SU-DHL-6 (cell line): ENCODE measurements at regions not wholly inside any gene's neighbourhood (a gene's known extent, or its start where the extent isn't known, plus 50 kb on each side); places are given as distances from the start of the nearest gene placed in this dataset.

Experiments used
- H2AFZ ChIP-seq: fragments of 200-600 bp; sonication (generic); 2 replicates; pipeline ENCODE4 v1.6.1; 2014; ENCODE audit warnings: low read depth, mild to moderate bottlenecking, moderate library complexity, mixed read lengths, antibody characterized with exemption, low read length; ENCODE audit not compliant: severe bottlenecking
- H3F3A ChIP-seq: fragments of 200-600 bp; shearing (Covaris generic); 2 replicates; pipeline ENCODE4 v1.6.0; 2016; ENCODE audit warnings: antibody characterized with exemption, mild to moderate bottlenecking; ENCODE audit not compliant: insufficient read depth
- H3K27ac ChIP-seq: fragments of 200-600 bp; sonication (generic); 2 replicates; pipeline ENCODE4 v1.5.1; 2016; ENCODE audit warnings: low read depth, mild to moderate bottlenecking, low read length, moderate library complexity, mixed read lengths
- H3K27me3 ChIP-seq: fragments of 200-600 bp; sonication (generic), shearing (Covaris generic); 2 replicates; pipeline ENCODE4 v1.6.0; 2014; ENCODE audit warnings: mild to moderate bottlenecking, low read length
- H3K36me3 ChIP-seq: fragments of 200-600 bp; sonication (generic); 2 replicates; pipeline ENCODE4 v1.6.1; 2014; ENCODE audit warnings: mild to moderate bottlenecking, low read length, mixed read lengths
- H3K4me2 ChIP-seq: fragments of 300-600, 200-600 bp; shearing (Covaris generic), sonication (generic); 2 replicates; pipeline ENCODE4 v1.6.0; 2014; ENCODE audit warnings: low read length, low read depth, mild to moderate bottlenecking; ENCODE audit not compliant: poor library complexity, severe bottlenecking
- H3K4me3 ChIP-seq: fragments of 200-600 bp; sonication (generic); 2 replicates; pipeline ENCODE4 v1.5.1; 2014; ENCODE audit warnings: antibody characterized with exemption, low read length, mild to moderate bottlenecking, mixed read lengths; ENCODE audit not compliant: insufficient read depth, poor library complexity, severe bottlenecking
- H3K79me2 ChIP-seq: fragments of 200-600 bp; sonication (generic); 2 replicates; pipeline ENCODE4 v1.6.1; 2014; ENCODE audit warnings: mild to moderate bottlenecking, low read length, moderate library complexity; ENCODE audit not compliant: insufficient read depth
- H3K9ac ChIP-seq: fragments of 200-600 bp; sonication (generic); 2 replicates; pipeline ENCODE4 v1.7.0; 2014; ENCODE audit warnings: mild to moderate bottlenecking, low read length
- H3K9me2 ChIP-seq: fragments of 200-600 bp; sonication (generic); replicated peaks from 2 replicates; pipeline ENCODE4 v1.6.1; 2014; ENCODE audit warnings: low read length; ENCODE audit not compliant: insufficient read depth
- H3K9me3 ChIP-seq: fragments of 200-600 bp; sonication (generic); 2 replicates; pipeline ENCODE4 v1.6.1; 2014; ENCODE audit warnings: low read length, mixed read lengths; ENCODE audit not compliant: insufficient read depth
- H4K20me1 ChIP-seq: fragments of 200-600 bp; sonication (generic); 2 replicates; pipeline ENCODE4 v1.6.1; 2014; ENCODE audit warnings: low read depth, mild to moderate bottlenecking, antibody characterized with exemption, low read length, moderate library complexity, mixed read lengths
- CTCF ChIP-seq: fragments of 200-600 bp; sonication (generic); IDR thresholded peaks from one replicate; pipeline ENCODE4 v1.5.1; 2017; ENCODE audit warnings: antibody characterized with exemption, mild to moderate bottlenecking, low read length, moderate library complexity; ENCODE audit not compliant: insufficient read depth, poor library complexity, severe bottlenecking
- EZH2phosphoT487 ChIP-seq: fragments of 200-600 bp; sonication (generic), shearing (Covaris generic); conservative IDR thresholded peaks from 2 replicates; pipeline ENCODE4 v1.6.1; 2018; ENCODE audit warnings: mild to moderate bottlenecking, antibody characterized with exemption, low read length, moderate library complexity, mixed read lengths

- Histone ChIP-seq H2AFZ (peak overlapping the region; percentile 83), H3F3A (no peaks in the 10 kb centered on the region; the same call in 1 of the 2 replicates), H3K4me3 (peak overlapping the region; percentile 60), H3K9me2 (no peaks in the 10 kb centered on the region), H4K20me1 (no peaks in the 10 kb centered on the region), H3K9ac (peak overlapping the region; percentile 54), H3K9me3 (peaks cover 43% of the 10 kb centered on the region; the same call in 1 of the 2 replicates), H3K27me3 (no peaks in the 10 kb centered on the region), H3K79me2 (no peaks in the 10 kb centered on the region), H3K4me2 (peak overlapping the region; percentile 89), H3K36me3 (peaks cover 48% of the 10 kb centered on the region), H3K27ac (peak overlapping the region; percentile 77; the same call in 1 of the 2 replicates)
- no peak for TF ChIP-seq CTCF
- no peak for TF ChIP-seq EZH2phosphoT487
These were observed 142.3 kb upstream of the CARMIL1 start for GRCh38 chr6:25136854-25137253.

- H3K27me3 ChIP-seq, result no peaks in the 10 kb centered on the region
- peaks cover 41% of the 10 kb centered on the region; the same call in 1 of the 2 replicates for H3K9me3 ChIP-seq
- H3K4me2 ChIP-seq, result peak overlapping the region; percentile 89
- H3K9me2 ChIP-seq, result no peaks in the 10 kb centered on the region
- peak overlapping the region; percentile 54 for H3K9ac ChIP-seq
- peak overlapping the region; percentile 60 for H3K4me3 ChIP-seq
- H3K36me3 ChIP-seq, result peaks cover 43% of the 10 kb centered on the region
- no peaks in the 10 kb centered on the region for H4K20me1 ChIP-seq
- no peaks in the 10 kb centered on the region for H3K79me2 ChIP-seq
- peak overlapping the region; percentile 77 for H3K27ac ChIP-seq
- TF ChIP-seq EZH2phosphoT487 (no peak), CTCF (no peak)
- H2AFZ ChIP-seq, result peak overlapping the region; percentile 83
- H3F3A ChIP-seq, result no peaks in the 10 kb centered on the region; the same call in 1 of the 2 replicates
These were observed 141.7 kb upstream of the CARMIL1 start for GRCh38 chr6:25137480-25137879.

GRCh38 chr6:25137916-25138232, 141.3 kb upstream of the CARMIL1 start:
- Histone ChIP-seq H4K20me1 (no peaks in the 10 kb centered on the region), H3K9me3 (peaks cover 37% of the 10 kb centered on the region; the same call in 1 of the 2 replicates), H3K79me2 (no peaks in the 10 kb centered on the region), H3K4me2 (peak overlapping the region; percentile 89), H3K9me2 (no peaks in the 10 kb centered on the region), H3K27ac (peak overlapping the region; percentile 77), H3K36me3 (peaks cover 40% of the 10 kb centered on the region), H3K9ac (peak overlapping the region; percentile 54), H3F3A (no peaks in the 10 kb centered on the region; the same call in 1 of the 2 replicates), H3K4me3 (peak overlapping the region; percentile 60), H2AFZ (peak overlapping the region; percentile 83), H3K27me3 (no peaks in the 10 kb centered on the region)
- TF ChIP-seq EZH2phosphoT487, result no peak
- no peak for TF ChIP-seq CTCF
